K562 (cell line): ENCODE measurements at regions not wholly inside any gene's neighbourhood (a gene's known extent, or its start where the extent isn't known, plus 50 kb on each side); places are given as distances from the start of the nearest gene placed in this dataset.

ENCODE experiments used
- ATAC-seq: fragments of 200-7000 bp; cut with Tn5 transposase; 3 replicates; pipeline ENCODE4 v1.9.1; 2020; ENCODE audit warnings: moderate library complexity
- BruUV-seq: library from RNA; stranded (reverse); fragments of 400-500 nt; replicated peaks from 2 replicates; lab custom pipeline; 2021; lab: Mats Ljungman, UMichigan
- CTCF ChIA-PET: fragments of 300-600 bp; formaldehyde crosslinking; extraction: SDS; loops from one replicate; lab custom pipeline; 2021; ENCODE audit warnings: low intra/inter-chr PET ratio; lab: Yijun Ruan, JAX
- POLR2A ChIA-PET: fragments of 300-600, 350-650 bp; sonication (Branson Sonifier 250); formaldehyde crosslinking; extraction: SDS; loops from one replicate; lab custom pipeline; 2021; ENCODE audit warnings: antibody characterized with exemption, inconsistent platforms; lab: Yijun Ruan, JAX
- DNase-seq, 4 experiments: peaks; one replicate each; pipeline versions ENCODE4 v3.0.0 to v3.0.0-alpha.2; 2011 to 2018; ENCODE audit warnings: low spot score in 3 of 4, mixed read lengths in 3 of 4; ENCODE audit errors: extremely low read depth in 1 of 4
- FAIRE-seq: peaks from 2 replicates; lab custom pipeline; 2011; peaks lifted over from hg19 to GRCh38; lab: Jason Lieb, UNC
- H2AFZ ChIP-seq: 2 replicates; pipeline ENCODE4 v1.6.0; 2011; ENCODE audit warnings: low read depth, low read length, control low read depth, inconsistent platforms
- H3K27ac ChIP-seq: fragments of 200-600 bp; 3 replicates; pipeline ENCODE4 v1.8.0; 2011; ENCODE audit warnings: low read depth, mild to moderate bottlenecking, control low read depth, inconsistent platforms, low read length, moderate library complexity, mixed read lengths; ENCODE audit errors: extremely low read depth
- H3K27me3 ChIP-seq, 2 experiments: fragments of 300-600 bp in 1 of 2; 2 replicates in 1 of 2; 3 replicates in 1 of 2; pipeline versions ENCODE4 v1.6.0 to v1.8.0; 2011; ENCODE audit warnings: inconsistent platforms in 2 of 2, low read length in 2 of 2, mild to moderate bottlenecking in 1 of 2, mixed read lengths in 1 of 2, moderate library complexity in 1 of 2; ENCODE audit not compliant: control insufficient read depth in 2 of 2, insufficient read depth in 2 of 2
- H3K36me3 ChIP-seq: fragments of 300-600 bp; 3 replicates; pipeline ENCODE4 v1.8.0; 2011; ENCODE audit warnings: mild to moderate bottlenecking, low read length, inconsistent platforms; ENCODE audit not compliant: control insufficient read depth, insufficient read depth
- H3K4me1 ChIP-seq, 2 experiments: fragments of 200-600 bp in 1 of 2; replicated peaks in 1 of 2; 2 replicates in 1 of 2; 3 replicates in 1 of 2; pipeline versions ENCODE4 v1.5.1 to v1.8.0; 2011; ENCODE audit warnings: inconsistent platforms in 2 of 2, low read length in 2 of 2, mild to moderate bottlenecking in 1 of 2, mixed read lengths in 1 of 2, moderate library complexity in 1 of 2; ENCODE audit not compliant: control insufficient read depth in 2 of 2, insufficient read depth in 2 of 2
- H3K4me2 ChIP-seq: 2 replicates; pipeline ENCODE4 v1.6.1; 2011; ENCODE audit warnings: low read length, control low read depth, inconsistent platforms, mixed read lengths; ENCODE audit not compliant: insufficient read depth
- H3K4me3 ChIP-seq: fragments of 200-600 bp; sonication (generic), shearing (Covaris generic); 2 replicates; pipeline ENCODE4 v1.5.1; 2016; ENCODE audit warnings: control low read depth, inconsistent platforms
- H3K79me2 ChIP-seq: fragments of 200-600 bp; 3 replicates; pipeline ENCODE4 v1.8.0; 2011; ENCODE audit warnings: low read length, inconsistent platforms; ENCODE audit not compliant: control insufficient read depth, insufficient read depth
- H3K9ac ChIP-seq, 2 experiments: 2 replicates each; pipeline versions ENCODE4 v1.6.0 to v1.6.1; 2011; ENCODE audit warnings: low read depth in 2 of 2, low read length in 2 of 2, control low read depth in 1 of 2, inconsistent platforms in 1 of 2, mild to moderate bottlenecking in 1 of 2, mixed read lengths in 1 of 2; ENCODE audit not compliant: insufficient read depth in 1 of 2
- H3K9me1 ChIP-seq: one replicate; pipeline ENCODE4 v1.6.0; 2011; ENCODE audit warnings: inconsistent platforms, mild to moderate bottlenecking, low read length, moderate library complexity; ENCODE audit not compliant: control insufficient read depth, insufficient read depth
- H3K9me3 ChIP-seq: replicated peaks from 2 replicates; pipeline ENCODE4 v1.5.1; 2011; ENCODE audit warnings: low read depth, low read length, inconsistent platforms; ENCODE audit not compliant: control insufficient read depth, insufficient read depth
- H4K20me1 ChIP-seq: replicated peaks from 2 replicates; pipeline ENCODE4 v1.6.1; 2011; ENCODE audit warnings: low read length, inconsistent platforms, mixed read lengths; ENCODE audit not compliant: control insufficient read depth, insufficient read depth
- CBX3 ChIP-seq, 2 experiments: IDR thresholded peaks; 1 replicate in 1 of 2; 2 replicates in 1 of 2; pipeline ENCODE4 v1.6.1; 2012; ENCODE audit warnings: inconsistent platforms in 2 of 2, low read length in 2 of 2, borderline replicate concordance in 1 of 2, control low read depth in 1 of 2
- CREB5 ChIP-seq: fragments of 250-450 bp; sonication (Bioruptor Pico); IDR thresholded peaks from 2 replicates; pipeline ENCODE4 v1.5.0; 2020; ENCODE audit warnings: mild to moderate bottlenecking
- E2F6 ChIP-seq, 2 experiments: IDR thresholded peaks; 2 replicates each; pipeline ENCODE4 v1.6.1; 2011; ENCODE audit warnings: borderline replicate concordance in 1 of 2, control low read depth in 1 of 2, low read depth in 1 of 2, low read length in 1 of 2, mild to moderate bottlenecking in 1 of 2, mixed read lengths in 1 of 2, moderate library complexity in 1 of 2; ENCODE audit not compliant: insufficient read depth in 1 of 2, insufficient read length in 1 of 2, poor library complexity in 1 of 2, severe bottlenecking in 1 of 2; ENCODE audit errors: extremely low read depth in 1 of 2
- FOXA3 ChIP-seq, 2 experiments: fragments of 450-650 bp in 1 of 2; sonication (generic) in 1 of 2; formaldehyde crosslinking; IDR thresholded peaks in 1 of 2; conservative IDR thresholded peaks in 1 of 2; 2 replicates each; pipeline versions ENCODE4 v1.4.0 to v1.8.0; 2020 to 2022; ENCODE audit warnings: mild to moderate bottlenecking in 2 of 2, missing genetic modification reagents in 1 of 2
- GATAD2B ChIP-seq: fragments of 450-650 bp; IDR thresholded peaks from 2 replicates; pipeline ENCODE4 v1.6.1; 2017; ENCODE audit warnings: mild to moderate bottlenecking, borderline replicate concordance
- NCOA6 ChIP-seq: fragments of 450-650 bp; IDR thresholded peaks from 2 replicates; pipeline ENCODE4 v1.6.1; 2017; ENCODE audit warnings: mild to moderate bottlenecking
- SIRT6 ChIP-seq: IDR thresholded peaks from one replicate; pipeline ENCODE4 v1.6.1; 2012; ENCODE audit warnings: low read depth, mild to moderate bottlenecking, control low read depth, inconsistent platforms, low read length, moderate library complexity
- TEAD1 ChIP-seq, 2 experiments: fragments of 450-650 bp in 1 of 2; sonication (generic) in 1 of 2; formaldehyde crosslinking; IDR thresholded peaks; 2 replicates each; pipeline versions ENCODE4 v1.4.0 to v1.8.0; 2020 to 2022; ENCODE audit warnings: mild to moderate bottlenecking in 2 of 2, missing genetic modification reagents in 1 of 2
- ZNF589 ChIP-seq: fragments of 200-800 bp; sonication (Bioruptor generic); IDR thresholded peaks from 2 replicates; pipeline ENCODE4 v1.6.1; 2016; ENCODE audit warnings: low read depth, missing genetic modification characterization, missing compliant biosample characterization
- WGBS: fragments of 100-300 bp; shearing (Covaris generic); methylation state at CpG from one replicate; pipeline ENCODE4 v1.1.6; 2016; ENCODE audit warnings: low coverage, mixed read lengths; ENCODE audit not compliant: insufficient coverage; ENCODE audit errors: missing lambda C conversion rate; 5-methylcytosine and 5-hydroxymethylcytosine counted together
- in situ Hi-C: fragments of 300-500 bp; cut with MboI; formaldehyde crosslinking; loops from 4 replicates; pipeline ENCODE4 v1.15.0; 2018; ENCODE audit warnings: inconsistent platforms, mixed read lengths
- intact Hi-C: fragments of 100-400 bp; cut with micrococcal nuclease; formaldehyde crosslinking; loops from 2 replicates; pipeline ENCODE4 v1.14.2; 2022
- TF ChIP-seq, protein P1 (sequence below), 2 experiments: fragments of 450-650 bp; formaldehyde crosslinking in 1 of 2; IDR thresholded peaks; 2 replicates each; pipeline versions ENCODE4 v1.4.0 to v1.6.1; 2014 to 2020; ENCODE audit warnings: mild to moderate bottlenecking in 2 of 2, borderline replicate concordance in 1 of 2, low read depth in 1 of 2

GRCh38 chr22:22748297-22748743, 103.9 kb downstream of the GGTLC2 start:
- in situ Hi-C loops (no loop called here), intact Hi-C loops (loop anchor here (1.0 kb wide), 5 partner anchors 28 to 284 kb away; no protein-coding TSS in a partner anchor)
- ChIA-PET POLR2A (interaction anchor here (0.6 to 1.4 kb wide), 2 partner anchors 16 to 92 kb away, joined by 3 read pairs; no protein-coding TSS in a partner anchor), CTCF (interaction anchor here (0.5 to 6.0 kb wide), 24 partner anchors 21 to 327 kb away, joined by 3 to 60 read pairs (median 4); no protein-coding TSS in a partner anchor)
- WGBS: 0% methylated on average over 5 of the region's 5 CpGs
- peak; percentile 87 for ATAC-seq
- Histone ChIP-seq H3K36me3 (no peaks in the 10 kb centered on the region), H3K4me1 (no peaks in the 10 kb centered on the region), H3K27me3 (peaks cover 4 to 30% of the 10 kb centered on the region in 2 experiments; a peak in 3 of 5 replicates), H4K20me1 (peaks cover 37% of the 10 kb centered on the region), H3K9ac (no peak overlapping the region), H2AFZ (no peak overlapping the region), H3K4me2 (no peak overlapping the region), H3K4me3 (no peak overlapping the region), H3K9me3 (no peaks in the 10 kb centered on the region), H3K79me2 (no peaks in the 10 kb centered on the region), H3K9me1 (no peaks in the 10 kb centered on the region), H3K27ac (no peak overlapping the region)
- peak; percentile 95 for FAIRE-seq
- no TSS peak for BruUV-seq
- DNase-seq: peak; percentile 73 to 86 (median 82)
- TF ChIP-seq CREB5 (CRISPR knock-in tag) (no peak), E2F6 (IDR thresholded peaks at IDR 0.05; ENCODE audit: borderline replicate concordance in 1 of 2, extremely low read depth in 1 of 2, insufficient read depth in 1 of 2, insufficient read length in 1 of 2, low read depth in 1 of 2, low read length in 1 of 2, poor library complexity in 1 of 2, severe bottlenecking in 1 of 2) (no peak), SIRT6 (no peak), TEAD1 (CRISPR knock-in tag; IDR thresholded peaks at IDR 0.05) (peak in 1 of 2 experiments; percentile 64; a peak in 1 of 4 replicates), CBX3 (IDR thresholded peaks at IDR 0.05; ENCODE audit: borderline replicate concordance in 1 of 2, low read length in 2 of 2) (peak in 1 of 2 experiments; percentile 48; a peak in 1 of 3 replicates), NCOA6 (no peak), FOXA3 (CRISPR knock-in tag; conservative IDR thresholded peaks at IDR 0.05 in 1 of 2, IDR thresholded peaks at IDR 0.05 in 1 of 2) (0 out of 4 replicates have a peak, but pooled peaks of 1 of the 2 experiments have one; percentile 33), ZNF589 (no peak), GATAD2B (no peak)
- TF ChIP-seq, protein P1, sequence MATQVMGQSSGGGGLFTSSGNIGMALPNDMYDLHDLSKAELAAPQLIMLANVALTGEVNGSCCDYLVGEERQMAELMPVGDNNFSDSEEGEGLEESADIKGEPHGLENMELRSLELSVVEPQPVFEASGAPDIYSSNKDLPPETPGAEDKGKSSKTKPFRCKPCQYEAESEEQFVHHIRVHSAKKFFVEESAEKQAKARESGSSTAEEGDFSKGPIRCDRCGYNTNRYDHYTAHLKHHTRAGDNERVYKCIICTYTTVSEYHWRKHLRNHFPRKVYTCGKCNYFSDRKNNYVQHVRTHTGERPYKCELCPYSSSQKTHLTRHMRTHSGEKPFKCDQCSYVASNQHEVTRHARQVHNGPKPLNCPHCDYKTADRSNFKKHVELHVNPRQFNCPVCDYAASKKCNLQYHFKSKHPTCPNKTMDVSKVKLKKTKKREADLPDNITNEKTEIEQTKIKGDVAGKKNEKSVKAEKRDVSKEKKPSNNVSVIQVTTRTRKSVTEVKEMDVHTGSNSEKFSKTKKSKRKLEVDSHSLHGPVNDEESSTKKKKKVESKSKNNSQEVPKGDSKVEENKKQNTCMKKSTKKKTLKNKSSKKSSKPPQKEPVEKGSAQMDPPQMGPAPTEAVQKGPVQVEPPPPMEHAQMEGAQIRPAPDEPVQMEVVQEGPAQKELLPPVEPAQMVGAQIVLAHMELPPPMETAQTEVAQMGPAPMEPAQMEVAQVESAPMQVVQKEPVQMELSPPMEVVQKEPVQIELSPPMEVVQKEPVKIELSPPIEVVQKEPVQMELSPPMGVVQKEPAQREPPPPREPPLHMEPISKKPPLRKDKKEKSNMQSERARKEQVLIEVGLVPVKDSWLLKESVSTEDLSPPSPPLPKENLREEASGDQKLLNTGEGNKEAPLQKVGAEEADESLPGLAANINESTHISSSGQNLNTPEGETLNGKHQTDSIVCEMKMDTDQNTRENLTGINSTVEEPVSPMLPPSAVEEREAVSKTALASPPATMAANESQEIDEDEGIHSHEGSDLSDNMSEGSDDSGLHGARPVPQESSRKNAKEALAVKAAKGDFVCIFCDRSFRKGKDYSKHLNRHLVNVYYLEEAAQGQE (IDR thresholded peaks at IDR 0.05; ENCODE audit: borderline replicate concordance): peak; percentile 5; the same call in 1 of the 2 replicates
- TF ChIP-seq, protein P1 (CRISPR knock-in tag; IDR thresholded peaks at IDR 0.05; ENCODE audit: low read depth): no peak
